SK-N-SH (cell line): ENCODE measurements at regions not wholly inside any gene's neighbourhood (a gene's known extent, or its start where the extent isn't known, plus 50 kb on each side); places are given as distances from the start of the nearest gene placed in this dataset.

Source experiments
- CTCF ChIP-seq: fragments of 200-600 bp; sonication (generic); IDR thresholded peaks from 2 replicates; pipeline ENCODE4 v1.6.1; 2017; ENCODE audit warnings: antibody characterized with exemption, mild to moderate bottlenecking, moderate library complexity
- EP300 ChIP-seq, 2 experiments: IDR thresholded peaks; 2 replicates each; pipeline versions ENCODE4 v1.4.0 to v1.6.1; 2012; ENCODE audit warnings: borderline replicate concordance in 1 of 2, low read depth in 1 of 2, low read length in 1 of 2
- FOXM1 ChIP-seq: IDR thresholded peaks from 2 replicates; pipeline ENCODE4 v1.4.0; 2012; ENCODE audit warnings: low read depth, mild to moderate bottlenecking
- MEF2A ChIP-seq: IDR thresholded peaks from 2 replicates; pipeline ENCODE4 v1.4.0; 2012; ENCODE audit warnings: low read depth, borderline replicate concordance
- MXI1 ChIP-seq: IDR thresholded peaks from 2 replicates; pipeline ENCODE4 v1.6.1; 2012; ENCODE audit warnings: mild to moderate bottlenecking, low read depth, low read length, improper control_type of control experiment
- NFIC ChIP-seq: IDR thresholded peaks from 2 replicates; pipeline ENCODE4 v1.4.0; 2012; ENCODE audit warnings: borderline replicate concordance
- POLR2AphosphoS5 ChIP-seq: IDR thresholded peaks from 2 replicates; pipeline ENCODE4 v1.6.1; 2012; ENCODE audit warnings: low read depth, low read length
- REST ChIP-seq: IDR thresholded peaks from 2 replicates; pipeline ENCODE4 v1.6.1; 2012; ENCODE audit warnings: mild to moderate bottlenecking, low read depth, low read length, moderate library complexity
- RFX5 ChIP-seq: IDR thresholded peaks from 2 replicates; pipeline ENCODE4 v1.6.1; 2012; ENCODE audit warnings: mild to moderate bottlenecking, improper control_type of control experiment, low read length
- RXRA ChIP-seq: IDR thresholded peaks from 2 replicates; pipeline ENCODE4 v1.4.0; 2012; ENCODE audit warnings: low read depth, mild to moderate bottlenecking, borderline replicate concordance
- TAF1 ChIP-seq: IDR thresholded peaks from 2 replicates; pipeline ENCODE4 v1.6.1; 2012; ENCODE audit warnings: low read depth, mild to moderate bottlenecking, low read length, moderate library complexity, borderline replicate concordance
- YY1 ChIP-seq: IDR thresholded peaks from 2 replicates; pipeline ENCODE4 v1.4.0; 2012; ENCODE audit warnings: low read depth, mild to moderate bottlenecking

GRCh38 chrX:10851809-10852208 is 231.4 kb upstream of the MID1 start:
- TF ChIP-seq CTCF = no peak
- no peak for TF ChIP-seq MEF2A
- TF ChIP-seq RXRA = no peak
- no peak for TF ChIP-seq REST
- TF ChIP-seq TAF1 = no peak
- no peak for TF ChIP-seq NFIC
- no peak for TF ChIP-seq RFX5
- no peak for TF ChIP-seq YY1
- no peak for TF ChIP-seq POLR2AphosphoS5
- no peak for TF ChIP-seq EP300 (IDR thresholded peaks at IDR 0.05; ENCODE audit: borderline replicate concordance in 1 of 2, low read depth in 1 of 2, low read length in 1 of 2)
- no peak for TF ChIP-seq FOXM1
- TF ChIP-seq MXI1 = no peak
